NCI-H345 treated with DMSO at 0.1 percent for 48 hours (cell line): ENCODE measurements at regions not wholly inside any gene's neighbourhood (a gene's known extent, or its start where the extent isn't known, plus 50 kb on each side); places are given as distances from the start of the nearest gene placed in this dataset.
A peak's percentile ranks its signal among the peaks of the same experiment; 100 is the strongest.

Experiments
- DNase-seq: peaks from one replicate; lab custom pipeline; 2025; ENCODE audit not compliant: unreplicated experiment; lab: John Stamatoyannopoulos, UW

GRCh38 chrX:4185086-4185485, 471.6 kb upstream of the PRKX start:
- no peak for DNase-seq

DNA sequence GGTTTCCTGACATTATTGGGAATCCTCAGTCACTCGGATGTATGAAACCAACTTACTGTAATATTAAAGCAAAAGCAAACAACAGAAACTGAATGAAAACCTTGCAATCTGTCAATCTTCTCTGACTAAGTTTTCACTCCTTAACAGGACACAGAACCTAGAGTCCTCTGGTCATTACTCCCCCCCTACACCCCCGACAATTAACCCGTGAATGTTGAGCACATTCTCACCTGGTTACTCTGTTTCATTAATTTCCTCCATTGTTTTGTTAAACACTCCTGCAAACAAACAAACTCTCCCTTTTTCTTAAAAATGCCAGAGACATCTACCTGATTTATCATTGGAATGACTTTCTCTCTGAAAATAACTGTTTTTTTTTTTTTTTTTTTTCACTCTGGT, 469.0 kb upstream of the PRKX start:
- no peak for DNase-seq

- DNase-seq: no peak
Measured at GRCh38 chrX:4181782-4182407, 468.4 kb upstream of the PRKX start.

DNA sequence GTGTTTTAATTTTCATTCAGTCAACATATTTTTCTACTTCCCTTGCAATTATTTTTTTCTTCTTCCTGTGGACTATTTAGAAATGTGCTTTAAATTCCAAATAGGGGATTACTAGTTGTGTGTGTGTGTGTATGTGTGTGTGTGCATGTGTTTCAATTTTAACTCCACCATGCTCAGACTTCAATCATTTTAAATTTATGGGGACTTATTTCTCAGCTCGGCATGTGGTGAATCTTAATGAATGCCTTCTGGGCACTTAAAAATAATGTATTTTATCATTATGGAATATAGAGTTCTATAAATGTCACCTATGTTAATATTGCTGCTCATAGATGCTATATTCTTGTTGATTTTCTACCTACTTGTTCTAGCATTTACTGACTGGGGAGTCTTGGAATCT, 465.6 kb upstream of the PRKX start:
- no peak for DNase-seq

DNA sequence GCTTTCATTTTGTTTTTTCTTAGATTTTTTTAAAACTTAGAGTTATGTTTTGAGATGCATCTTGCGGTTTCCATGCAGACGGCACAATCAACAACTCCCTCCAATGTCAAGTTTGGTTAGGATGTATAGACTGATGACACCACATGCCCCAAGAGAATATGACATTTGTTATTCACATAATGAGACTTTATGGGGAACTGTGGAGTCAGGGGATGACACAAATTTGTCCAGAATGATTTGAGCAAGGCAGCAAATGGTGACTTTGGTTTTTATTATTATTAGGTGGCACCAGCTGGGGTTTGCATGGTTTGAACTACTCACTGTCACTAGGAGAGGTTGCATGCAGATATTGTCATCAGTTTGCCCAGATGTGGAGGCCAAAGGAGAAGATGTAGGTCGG, 461.8 kb upstream of the PRKX start:
- DNase-seq: no peak

DNA sequence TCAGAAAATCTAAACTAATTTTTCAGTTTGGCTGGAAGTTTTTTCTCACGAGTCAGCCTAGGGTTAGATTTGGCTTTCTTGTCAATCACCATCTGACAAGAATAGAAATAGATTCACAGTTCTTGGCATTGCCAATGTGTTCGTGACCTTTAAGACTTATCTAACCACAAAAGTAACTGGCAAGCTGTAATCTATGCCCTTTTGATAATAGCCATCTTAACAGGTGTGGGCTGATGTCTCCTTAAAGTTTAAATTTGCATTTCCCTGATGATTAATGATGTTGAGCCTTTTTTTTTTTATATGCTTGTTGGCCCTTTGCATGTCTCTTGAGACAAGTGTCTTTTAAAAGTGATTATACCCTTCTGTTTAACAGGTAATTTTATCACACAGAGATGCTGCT, 460.3 kb upstream of the PRKX start:
- DNase-seq: no peak

GRCh38 chrX:4151798-4152197, 438.3 kb upstream of the PRKX start:
- no peak for DNase-seq

DNA sequence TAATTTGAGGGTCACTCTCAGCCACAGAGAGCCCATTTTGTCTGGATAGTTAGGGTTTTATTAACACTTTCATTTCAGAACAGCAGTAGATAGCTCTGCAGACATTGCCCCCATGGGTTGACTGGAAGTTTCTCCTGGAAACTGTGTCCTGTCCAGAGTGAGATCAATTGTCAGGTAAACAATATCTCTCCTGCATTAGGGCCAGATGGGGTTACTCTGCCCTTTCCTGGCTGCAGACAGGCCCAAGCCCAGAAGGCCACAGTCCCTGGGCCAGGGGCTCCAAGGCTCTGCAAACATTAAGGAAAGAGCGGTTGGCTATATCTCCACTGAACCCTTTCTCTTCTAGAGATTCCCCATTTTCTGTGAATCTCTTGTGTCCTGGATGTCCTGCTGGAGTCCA, 436.8 kb upstream of the PRKX start:
- DNase-seq: no peak

- DNase-seq: no peak
Measured at GRCh38 chrX:4129626-4130025, 416.2 kb upstream of the PRKX start.

GRCh38 chrX:4118666-4119530, 405.4 kb upstream of the PRKX start:
- DNase-seq: no peak

DNA sequence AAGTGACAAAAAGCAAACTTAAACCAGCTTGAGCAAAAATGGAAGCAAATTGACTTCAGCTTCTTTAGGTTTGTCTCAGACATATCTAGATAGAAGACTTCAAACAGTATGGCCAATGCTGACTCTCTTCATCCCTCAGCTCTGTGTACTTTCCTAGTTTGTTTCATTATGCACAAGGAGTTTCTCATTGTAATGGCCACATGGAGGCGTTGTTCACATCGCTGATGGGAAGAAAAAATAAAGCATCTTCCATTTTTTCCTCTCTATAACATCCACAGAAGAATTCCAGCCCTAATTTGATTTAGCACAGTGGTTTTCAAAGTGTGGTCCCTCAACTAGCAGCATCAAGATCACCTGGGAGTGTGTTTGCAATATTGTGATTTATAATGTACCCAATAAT, 397.5 kb upstream of the PRKX start:
- DNase-seq: no peak

DNA sequence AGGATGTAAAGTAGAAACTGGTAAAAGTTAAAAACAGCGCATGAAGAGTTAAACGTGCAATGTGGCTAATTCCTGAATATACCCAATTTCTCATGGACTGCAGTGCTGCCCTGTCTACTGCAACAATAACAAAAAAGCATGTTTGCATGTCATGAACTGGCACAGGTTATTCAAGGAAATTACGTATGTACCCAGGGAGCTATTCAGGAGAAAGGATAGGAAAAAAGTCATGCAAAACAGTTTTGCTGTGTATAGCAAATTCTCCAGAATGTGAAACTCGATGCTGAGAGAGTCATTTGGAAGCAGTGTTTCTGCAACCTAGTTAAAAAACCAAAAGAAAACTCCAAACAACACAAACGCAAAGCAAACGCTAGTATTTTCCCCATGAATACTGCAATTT, 381.5 kb upstream of the PRKX start:
- DNase-seq: no peak

GRCh38 chrX:4091046-4091760, 377.8 kb upstream of the PRKX start:
- DNase-seq: no peak

GRCh38 chrX:4059893-4060292, 346.4 kb upstream of the PRKX start:
- DNase-seq: no peak

DNA sequence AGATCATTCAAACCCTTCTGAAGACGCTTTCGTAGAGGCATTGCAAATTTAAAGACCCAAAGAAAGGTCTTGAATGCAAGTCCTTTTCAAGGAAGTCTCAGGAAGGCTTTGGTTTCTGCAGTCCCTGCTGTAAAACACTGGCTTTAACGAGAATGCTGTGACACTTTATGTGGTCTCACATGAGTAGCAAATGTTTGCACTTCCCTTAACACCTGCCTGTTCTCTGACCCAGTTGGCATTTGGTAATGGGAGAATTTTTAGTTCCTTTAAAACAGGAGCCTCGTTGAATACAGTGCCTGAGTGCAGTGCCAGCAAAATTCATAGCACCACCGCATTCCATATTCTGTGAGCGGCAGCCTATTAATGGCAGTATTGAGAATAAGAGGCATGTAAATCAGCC, 330.5 kb upstream of the PRKX start:
- DNase-seq: peak; percentile 19

DNA sequence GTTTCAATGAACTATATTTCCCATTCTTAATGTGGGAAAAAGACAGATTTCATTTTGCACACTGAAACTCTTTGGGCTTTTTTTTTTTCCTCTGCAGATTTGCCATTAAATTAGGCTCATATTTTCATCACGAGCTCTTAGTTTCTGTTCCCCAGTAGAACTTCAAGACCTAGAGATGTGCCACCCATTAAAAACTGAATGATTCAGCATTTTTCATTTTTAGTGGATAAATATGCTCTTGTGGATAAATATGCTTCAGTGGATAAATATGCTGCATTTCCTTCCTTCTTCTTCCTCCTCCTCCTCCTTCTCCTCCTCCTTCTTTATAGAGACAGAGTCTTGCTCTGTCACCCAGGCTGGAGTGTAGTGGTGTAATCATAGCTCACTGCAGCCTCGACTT, 322.4 kb upstream of the PRKX start:
- no peak for DNase-seq

- no peak for DNase-seq
Measured at GRCh38 chrX:4028151-4028550, 314.7 kb upstream of the PRKX start.

- DNase-seq: no peak
Measured at GRCh38 chrX:4005281-4005680, 291.8 kb upstream of the PRKX start.

- DNase-seq: no peak
Measured at GRCh38 chrX:4004822-4005221, 291.4 kb upstream of the PRKX start.

- DNase-seq: no peak
Measured at GRCh38 chrX:3994315-3994714, 280.9 kb upstream of the PRKX start.

DNA sequence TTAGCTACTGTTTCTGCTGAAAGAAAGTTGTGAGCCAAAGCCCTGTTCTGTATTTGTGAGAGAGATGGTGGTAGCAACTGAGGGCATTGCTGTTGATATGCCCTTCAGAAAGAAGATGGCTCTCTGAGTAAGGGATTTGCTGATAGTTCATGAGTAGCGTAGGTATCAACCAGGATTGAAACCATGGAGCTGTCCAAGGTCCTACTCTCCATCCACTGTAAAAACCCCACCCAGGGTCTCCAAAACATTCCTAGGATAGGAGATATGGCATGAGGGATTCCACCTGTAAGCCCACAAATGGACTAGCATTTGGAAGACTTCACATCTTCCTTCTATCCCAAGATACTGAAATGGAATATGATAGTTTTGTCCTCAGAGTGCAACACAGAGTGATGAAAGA, 277.1 kb upstream of the PRKX start:
- DNase-seq: no peak
